BLaER1 (cell line): ENCODE measurements at regions not wholly inside any gene's neighbourhood (a gene's known extent, or its start where the extent isn't known, plus 50 kb on each side); places are given as distances from the start of the nearest gene placed in this dataset.

Source experiments
- H3K27ac ChIP-seq: shearing (Covaris generic); formaldehyde crosslinking; 2 replicates; pipeline ENCODE4 v1.8.1; 2022
- H3K27me3 ChIP-seq: shearing (Covaris generic); formaldehyde crosslinking; 2 replicates; pipeline ENCODE4 v1.8.1; 2022
- H3K36me3 ChIP-seq: shearing (Covaris generic); formaldehyde crosslinking; 2 replicates; pipeline ENCODE4 v1.8.1; 2022
- H3K4me1 ChIP-seq: shearing (Covaris generic); formaldehyde crosslinking; 2 replicates; pipeline ENCODE4 v1.8.1; 2022
- H3K4me2 ChIP-seq: shearing (Covaris generic); formaldehyde crosslinking; 2 replicates; pipeline ENCODE4 v1.8.1; 2022
- H3K4me3 ChIP-seq: shearing (Covaris generic); formaldehyde crosslinking; 2 replicates; pipeline ENCODE4 v1.8.1; 2022
- H3K9ac ChIP-seq: shearing (Covaris generic); formaldehyde crosslinking; 2 replicates; pipeline ENCODE4 v1.8.1; 2022
- H3K9me3 ChIP-seq: shearing (Covaris generic); formaldehyde crosslinking; 2 replicates; pipeline ENCODE4 v1.8.1; 2022
- H4K20me1 ChIP-seq: shearing (Covaris generic); formaldehyde crosslinking; 2 replicates; pipeline ENCODE4 v1.8.1; 2022
- Cebpa-rat ChIP-seq: shearing (Covaris generic); IDR thresholded peaks from 2 replicates; pipeline ENCODE4 v1.8.1; 2022

GRCh38 chr7:3188946-3189345 lies 112.1 kb upstream of the SDK1 start:
- H3K4me1 ChIP-seq = no peaks in the 10 kb centered on the region
- no peaks in the 10 kb centered on the region for H3K36me3 ChIP-seq
- TF ChIP-seq Cebpa-rat = no peak
- H3K9ac ChIP-seq = no peak overlapping the region
- no peak overlapping the region for H3K4me3 ChIP-seq
- no peak overlapping the region for H3K4me2 ChIP-seq
- H3K9me3 ChIP-seq = peaks cover 6% of the 10 kb centered on the region; the same call in 1 of the 2 replicates
- H3K27me3 ChIP-seq = no peaks in the 10 kb centered on the region
- H4K20me1 ChIP-seq = no peaks in the 10 kb centered on the region
- H3K27ac ChIP-seq = no peak overlapping the region

- Histone ChIP-seq H3K27ac (no peak overlapping the region), H3K4me2 (no peak overlapping the region), H3K36me3 (no peaks in the 10 kb centered on the region), H3K4me3 (no peak overlapping the region), H3K9me3 (peaks cover 13% of the 10 kb centered on the region; the same call in 1 of the 2 replicates), H3K4me1 (peaks cover 10% of the 10 kb centered on the region), H4K20me1 (no peaks in the 10 kb centered on the region), H3K9ac (no peak overlapping the region), H3K27me3 (no peaks in the 10 kb centered on the region)
- no peak for TF ChIP-seq Cebpa-rat
Measured at GRCh38 chr7:3191548-3191947, 109.5 kb upstream of the SDK1 start.

- no peak overlapping the region for H3K9ac ChIP-seq
- no peak overlapping the region for H3K4me2 ChIP-seq
- no peak overlapping the region for H3K27ac ChIP-seq
- no peak for TF ChIP-seq Cebpa-rat
- H3K9me3 ChIP-seq = peaks cover 13% of the 10 kb centered on the region; the same call in 1 of the 2 replicates
- H3K4me1 ChIP-seq = peaks cover 14% of the 10 kb centered on the region
- H3K27me3 ChIP-seq = no peaks in the 10 kb centered on the region
- H3K4me3 ChIP-seq = no peak overlapping the region
- H3K36me3 ChIP-seq = no peaks in the 10 kb centered on the region
- H4K20me1 ChIP-seq = no peaks in the 10 kb centered on the region
Measured at GRCh38 chr7:3192669-3193068, 108.4 kb upstream of the SDK1 start.

- H3K27ac ChIP-seq = no peak overlapping the region
- H3K36me3 ChIP-seq = no peaks in the 10 kb centered on the region
- H3K4me1 ChIP-seq = peaks cover 14% of the 10 kb centered on the region
- no peaks in the 10 kb centered on the region for H3K27me3 ChIP-seq
- H3K4me2 ChIP-seq = no peak overlapping the region
- H3K9ac ChIP-seq = no peak overlapping the region
- H3K4me3 ChIP-seq = no peak overlapping the region
- TF ChIP-seq Cebpa-rat = no peak
- no peaks in the 10 kb centered on the region for H4K20me1 ChIP-seq
- peaks cover 13% of the 10 kb centered on the region; the same call in 1 of the 2 replicates for H3K9me3 ChIP-seq
Measured at GRCh38 chr7:3193379-3194120, 107.5 kb upstream of the SDK1 start.

- H3K27me3 ChIP-seq = no peaks in the 10 kb centered on the region
- no peak overlapping the region for H3K4me3 ChIP-seq
- no peak overlapping the region for H3K27ac ChIP-seq
- H3K4me1 ChIP-seq = peaks cover 14% of the 10 kb centered on the region
- H3K36me3 ChIP-seq = no peaks in the 10 kb centered on the region
- no peaks in the 10 kb centered on the region for H4K20me1 ChIP-seq
- no peak overlapping the region for H3K9ac ChIP-seq
- no peak overlapping the region for H3K4me2 ChIP-seq
- no peak for TF ChIP-seq Cebpa-rat
- peaks cover 13% of the 10 kb centered on the region; the same call in 1 of the 2 replicates for H3K9me3 ChIP-seq
Measured at GRCh38 chr7:3194501-3195141, 106.4 kb upstream of the SDK1 start.

GRCh38 chr7:3195160-3195559 lies 105.9 kb upstream of the SDK1 start:
- H3K4me3 ChIP-seq = no peak overlapping the region
- no peak overlapping the region for H3K9ac ChIP-seq
- peaks cover 14% of the 10 kb centered on the region for H3K4me1 ChIP-seq
- H3K27me3 ChIP-seq = no peaks in the 10 kb centered on the region
- no peaks in the 10 kb centered on the region for H3K36me3 ChIP-seq
- H3K4me2 ChIP-seq = no peak overlapping the region
- no peaks in the 10 kb centered on the region for H4K20me1 ChIP-seq
- no peak overlapping the region for H3K27ac ChIP-seq
- no peak for TF ChIP-seq Cebpa-rat
- H3K9me3 ChIP-seq = peaks cover 13% of the 10 kb centered on the region

- H3K4me3 ChIP-seq = no peak overlapping the region
- H3K4me1 ChIP-seq = peaks cover 14% of the 10 kb centered on the region
- no peak overlapping the region for H3K4me2 ChIP-seq
Measured at GRCh38 chr7:3196629-3197400, 104.2 kb upstream of the SDK1 start.

GRCh38 chr7:3197567-3198213 lies 103.4 kb upstream of the SDK1 start:
- Histone ChIP-seq H4K20me1 (no peaks in the 10 kb centered on the region), H3K4me2 (no peak overlapping the region), H3K36me3 (no peaks in the 10 kb centered on the region), H3K4me3 (no peak overlapping the region), H3K9me3 (peaks cover 17% of the 10 kb centered on the region), H3K4me1 (peaks cover 20% of the 10 kb centered on the region), H3K27me3 (no peaks in the 10 kb centered on the region), H3K27ac (no peak overlapping the region), H3K9ac (no peak overlapping the region)
- no peak for TF ChIP-seq Cebpa-rat

More at GRCh38 chr7:3196629-3197400, 104.2 kb upstream of the SDK1 start:
- H4K20me1 ChIP-seq = no peaks in the 10 kb centered on the region
- peaks cover 17% of the 10 kb centered on the region for H3K9me3 ChIP-seq
- H3K27me3 ChIP-seq = no peaks in the 10 kb centered on the region
- no peak overlapping the region for H3K27ac ChIP-seq
- H3K36me3 ChIP-seq = no peaks in the 10 kb centered on the region
- H3K9ac ChIP-seq = no peak overlapping the region
- TF ChIP-seq Cebpa-rat = no peak

- peaks cover 20% of the 10 kb centered on the region for H3K4me1 ChIP-seq
- H4K20me1 ChIP-seq = no peaks in the 10 kb centered on the region
- no peaks in the 10 kb centered on the region for H3K27me3 ChIP-seq
Measured at GRCh38 chr7:3198316-3198715, 102.7 kb upstream of the SDK1 start.

More at GRCh38 chr7:3198316-3198715, 102.7 kb upstream of the SDK1 start:
- Histone ChIP-seq H3K9ac (no peak overlapping the region), H3K27ac (no peak overlapping the region), H3K36me3 (no peaks in the 10 kb centered on the region), H3K4me3 (no peak overlapping the region), H3K9me3 (peaks cover 17% of the 10 kb centered on the region), H3K4me2 (no peak overlapping the region)
- no peak for TF ChIP-seq Cebpa-rat
